G401 (cell line): ENCODE measurements at regions not wholly inside any gene's neighbourhood (a gene's known extent, or its start where the extent isn't known, plus 50 kb on each side); places are given as distances from the start of the nearest gene placed in this dataset.
"Not testable (repeated sequence)": the region's sequence is repeated elsewhere in the genome, so short reads cannot be mapped to it uniquely, and the experiment has no call there.

Source experiments
- DNase-seq: peaks from one replicate; pipeline ENCODE4 v3.0.0-alpha.2; 2015; ENCODE audit warnings: low spot score
- in situ Hi-C: cut with HindIII; loops from 2 replicates; pipeline ENCODE4 v1.10.0; 2016; ENCODE audit warnings: low sequenced_read_pairs, mixed read lengths

DNA sequence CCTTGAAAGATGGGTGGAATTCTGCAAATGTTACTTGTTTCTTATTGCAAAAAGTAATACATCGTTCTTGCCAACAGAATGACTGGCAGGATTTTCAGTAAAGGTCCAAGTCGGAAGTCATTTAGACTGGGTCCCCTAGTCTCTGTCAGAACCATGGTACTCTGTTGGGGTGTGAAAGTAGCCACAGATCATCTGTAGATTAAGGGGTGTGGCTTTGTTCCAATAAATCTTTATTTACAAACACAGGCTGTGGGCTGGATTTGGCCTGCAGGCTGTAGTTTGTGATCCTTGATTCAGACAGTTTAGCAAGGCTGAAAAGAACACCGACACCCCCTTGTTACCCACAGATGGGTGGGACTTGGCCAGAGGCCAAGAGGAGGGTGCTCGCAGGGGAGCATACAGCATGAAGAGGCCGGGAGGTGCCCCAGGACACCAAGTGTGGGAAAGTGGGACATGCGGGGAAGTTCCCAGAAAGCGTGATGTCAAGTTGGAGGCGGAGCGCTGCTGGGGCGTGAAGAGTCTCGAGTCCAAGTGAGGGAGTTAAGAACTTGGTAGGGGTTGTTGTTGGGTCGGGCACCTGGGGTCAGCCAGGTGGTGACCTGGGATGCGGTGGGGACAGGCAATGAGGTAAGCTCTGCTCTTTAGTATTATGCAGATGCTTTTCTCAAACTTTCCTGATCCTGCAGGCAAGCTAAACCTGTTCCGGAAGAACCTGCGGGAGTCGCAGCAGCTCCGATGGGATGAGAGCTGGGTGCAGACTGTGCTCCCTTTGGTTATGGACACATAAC is 175.7 kb downstream of the ADRA2C start:
- in situ Hi-C loops, DNase-seq: not testable (repeated sequence)

DNA sequence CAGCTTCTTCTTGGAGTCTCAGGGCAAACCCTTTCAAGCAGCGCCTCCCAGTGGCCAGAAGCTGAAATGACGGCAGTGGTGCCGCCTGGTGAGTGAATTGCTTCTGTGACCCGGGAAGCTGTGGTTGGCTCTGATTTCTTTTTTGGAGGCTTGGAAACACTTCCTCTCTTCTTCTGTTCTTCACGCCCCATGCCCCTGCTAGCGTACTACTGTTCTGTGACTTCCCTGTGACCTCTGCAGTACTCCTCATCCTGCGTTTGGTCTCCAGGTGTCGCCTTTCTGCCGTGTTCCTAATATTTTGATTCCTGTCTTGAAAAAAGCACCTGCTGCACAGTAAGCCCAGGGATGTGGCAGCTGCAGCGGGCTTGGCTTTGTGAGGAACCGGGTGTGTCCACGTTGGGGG is 176.4 kb downstream of the ADRA2C start:
- in situ Hi-C loops = not testable (repeated sequence)
- peak; percentile 58 for DNase-seq

DNA sequence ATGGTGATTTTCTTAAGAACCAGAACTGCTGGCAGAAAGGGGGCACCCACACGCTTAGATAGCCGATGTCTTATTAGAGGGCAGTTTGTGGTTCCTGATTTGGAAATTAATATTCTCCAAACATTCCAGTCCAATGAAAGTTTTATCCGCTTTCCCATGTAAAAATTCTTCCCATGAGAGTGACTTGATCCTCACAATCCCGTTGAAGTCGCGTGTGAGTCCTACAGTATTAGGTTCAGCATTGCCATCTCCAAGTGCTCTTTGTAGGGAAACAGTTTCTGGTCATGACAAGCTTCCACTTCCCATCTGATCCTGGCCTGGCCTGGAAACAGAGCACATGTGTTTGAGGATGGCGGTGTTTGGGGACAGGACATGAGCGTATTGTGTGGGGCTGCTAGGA is 176.9 kb downstream of the ADRA2C start:
- DNase-seq, in situ Hi-C loops: not testable (repeated sequence)

DNA sequence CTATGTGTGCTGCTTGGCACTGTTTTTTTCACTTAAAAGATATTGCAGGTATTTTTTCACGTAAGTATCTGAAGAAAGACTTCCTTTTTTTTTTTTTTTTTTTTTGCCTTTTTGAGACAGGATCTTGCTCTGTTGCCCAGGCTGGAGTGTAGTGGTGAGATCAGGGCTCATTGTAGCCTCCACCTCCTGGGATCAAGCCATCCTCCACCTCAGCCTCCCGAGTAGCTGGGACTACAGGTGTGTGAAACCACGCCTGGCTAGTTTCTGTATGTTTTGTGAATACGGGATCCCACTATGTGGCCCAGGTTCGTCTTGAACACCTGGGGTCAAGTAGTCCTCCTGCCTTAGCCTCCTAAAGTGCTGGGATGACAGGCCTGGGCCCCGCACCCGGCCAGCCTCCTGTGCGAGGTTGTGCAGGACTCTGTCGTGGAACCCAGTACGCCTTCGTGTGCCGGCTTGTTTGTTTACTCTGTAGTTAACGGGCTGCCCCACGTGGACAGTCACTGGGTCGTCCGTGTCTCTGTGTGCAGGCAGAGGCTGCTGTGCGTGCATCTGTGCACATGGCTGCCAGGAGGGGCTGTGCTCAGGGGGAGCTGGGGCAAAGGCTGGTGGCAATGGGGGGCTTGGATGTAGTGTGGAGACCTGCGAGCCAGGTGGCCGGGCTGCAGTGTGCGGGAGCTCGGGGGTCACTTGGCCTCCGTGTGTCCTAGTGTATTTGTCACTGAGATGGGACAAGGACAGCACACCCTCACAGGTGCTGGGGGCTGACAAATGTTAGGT is 179.5 kb downstream of the ADRA2C start:
- DNase-seq = no peak
- in situ Hi-C loops = no loop called here

DNA sequence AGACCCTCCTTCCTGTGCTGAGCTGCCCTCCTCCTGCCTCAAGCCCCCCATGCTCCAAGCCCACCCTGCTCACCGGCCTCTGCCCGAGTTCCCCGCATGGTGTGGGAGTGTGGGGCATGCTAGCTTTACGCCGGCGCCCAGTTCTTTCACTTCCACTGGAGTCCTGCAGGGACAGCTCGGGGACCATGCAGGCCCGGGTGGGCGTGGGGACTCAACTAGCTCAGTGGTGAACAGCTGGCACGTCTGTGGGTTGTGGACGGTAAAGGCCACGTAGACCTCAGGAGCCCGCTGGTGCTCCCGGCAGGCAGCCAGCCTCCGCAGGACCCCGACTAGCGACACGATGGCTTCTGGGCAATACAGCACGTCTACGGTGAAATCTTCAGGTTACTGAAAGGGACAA is 180.4 kb downstream of the ADRA2C start:
- DNase-seq, in situ Hi-C loops: not testable (repeated sequence)

DNA sequence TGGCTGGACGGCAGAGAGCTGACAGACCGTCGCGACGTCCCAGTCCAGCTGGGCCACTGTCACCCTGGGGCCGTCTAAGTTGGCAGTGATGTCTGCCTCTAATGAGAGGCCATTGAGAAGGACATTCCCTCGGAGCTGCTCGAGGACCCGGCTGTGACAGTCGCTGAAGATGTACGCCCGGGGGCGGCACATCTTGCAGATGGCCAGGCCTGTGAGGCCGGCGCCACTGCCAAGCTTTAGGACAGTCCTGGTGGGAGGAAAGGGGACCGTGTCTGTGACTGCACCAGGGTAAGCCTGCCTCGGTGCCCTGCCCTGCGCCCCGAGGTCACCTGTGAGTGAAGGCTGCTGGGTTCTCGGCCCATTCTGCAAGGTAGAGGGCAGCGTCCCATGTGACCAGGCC is 181.6 kb downstream of the ADRA2C start:
- in situ Hi-C loops, DNase-seq: not testable (repeated sequence)

DNA sequence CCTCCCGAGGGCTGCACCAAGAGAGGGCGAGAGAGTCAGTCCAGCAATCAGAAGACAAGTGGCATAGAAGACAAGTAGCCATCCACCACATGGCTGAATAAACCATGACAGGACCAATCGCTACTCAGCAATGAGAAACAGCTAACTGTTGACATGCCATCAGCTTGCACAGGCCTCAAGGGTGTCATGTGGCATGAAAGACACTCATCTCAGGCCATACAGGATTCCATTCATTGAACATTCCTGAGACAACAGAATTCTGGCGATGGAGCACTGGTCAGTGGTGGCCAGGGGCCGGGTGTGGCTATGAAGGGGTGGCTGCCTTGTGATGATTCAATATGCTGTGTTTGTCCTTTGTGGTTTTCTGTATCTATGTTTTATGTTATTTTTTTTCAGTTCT is 182.0 kb downstream of the ADRA2C start:
- in situ Hi-C loops, DNase-seq: not testable (repeated sequence)

DNA sequence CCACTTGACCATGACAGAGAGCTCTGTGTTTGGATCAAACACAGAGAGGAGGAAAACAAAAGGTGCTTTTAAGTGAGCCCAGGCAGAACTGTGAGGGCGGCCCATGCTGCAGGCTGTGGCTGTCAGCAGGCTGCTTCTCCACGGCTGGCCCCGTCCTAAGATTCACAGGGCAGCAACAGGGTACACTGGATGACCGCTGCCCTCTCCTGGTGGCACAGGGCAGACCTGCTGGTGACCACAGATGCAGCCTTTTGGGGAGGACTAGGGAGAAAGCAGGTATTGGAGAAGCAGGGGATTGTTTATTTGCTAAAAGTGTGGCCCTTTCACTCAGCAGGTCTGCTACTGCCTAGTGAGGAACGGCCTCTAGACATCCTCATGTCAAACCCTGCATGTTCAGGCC is 183.7 kb downstream of the ADRA2C start:
- peak; percentile 14 for DNase-seq
- in situ Hi-C loops = not testable (repeated sequence)

DNA sequence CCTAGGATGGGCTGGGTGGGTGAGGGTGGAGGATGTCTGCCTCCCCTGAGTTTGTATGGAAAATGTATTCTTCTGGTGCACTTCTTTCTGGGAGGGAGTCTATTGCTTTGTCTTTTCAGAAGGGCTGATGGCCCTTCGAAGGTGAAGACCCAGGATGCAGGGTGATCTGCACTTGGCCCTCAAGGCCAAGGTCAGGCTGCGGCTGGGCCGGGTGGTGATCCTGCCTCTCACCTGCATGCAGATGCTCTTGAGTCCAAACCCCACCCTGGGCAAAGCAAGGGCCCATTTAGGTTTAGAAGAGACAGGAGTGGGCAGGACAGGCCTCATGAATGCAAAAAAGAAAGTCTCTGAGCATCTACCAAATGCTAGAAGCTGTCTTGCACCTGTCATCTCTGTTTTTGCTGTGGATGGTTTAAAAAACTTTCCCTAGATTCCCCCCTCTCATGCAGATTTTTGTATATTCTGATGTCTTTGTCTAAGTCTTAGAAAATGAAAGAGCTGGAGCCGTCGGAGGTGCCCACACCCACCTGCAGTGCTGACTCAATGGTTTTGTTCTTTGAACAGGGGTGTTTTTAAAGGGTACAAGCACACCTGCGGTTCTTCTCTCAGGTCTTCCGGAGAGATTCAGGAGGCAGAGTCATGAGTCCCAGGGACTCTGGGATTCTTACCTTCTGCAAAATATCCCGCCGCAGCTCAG is 186.4 kb downstream of the ADRA2C start:
- in situ Hi-C loops, DNase-seq: not testable (repeated sequence)

DNA sequence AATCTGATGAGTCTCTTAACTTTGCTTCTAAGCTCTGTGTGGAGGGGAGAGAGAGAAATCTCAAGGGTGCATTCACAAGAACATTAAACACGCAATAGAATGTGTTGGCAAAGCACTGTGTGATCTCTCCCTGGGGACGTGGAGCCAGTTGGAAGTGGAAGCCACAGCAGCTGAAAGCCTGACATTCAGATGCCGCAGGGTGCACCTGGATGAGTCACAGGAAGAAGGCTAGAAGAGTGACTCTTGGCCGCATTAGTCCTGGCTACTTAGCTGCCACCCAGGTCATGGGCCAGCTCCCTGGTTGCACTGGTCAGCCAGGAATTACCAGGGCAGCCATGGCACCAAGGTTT is 186.9 kb downstream of the ADRA2C start:
- DNase-seq, in situ Hi-C loops: not testable (repeated sequence)

DNA sequence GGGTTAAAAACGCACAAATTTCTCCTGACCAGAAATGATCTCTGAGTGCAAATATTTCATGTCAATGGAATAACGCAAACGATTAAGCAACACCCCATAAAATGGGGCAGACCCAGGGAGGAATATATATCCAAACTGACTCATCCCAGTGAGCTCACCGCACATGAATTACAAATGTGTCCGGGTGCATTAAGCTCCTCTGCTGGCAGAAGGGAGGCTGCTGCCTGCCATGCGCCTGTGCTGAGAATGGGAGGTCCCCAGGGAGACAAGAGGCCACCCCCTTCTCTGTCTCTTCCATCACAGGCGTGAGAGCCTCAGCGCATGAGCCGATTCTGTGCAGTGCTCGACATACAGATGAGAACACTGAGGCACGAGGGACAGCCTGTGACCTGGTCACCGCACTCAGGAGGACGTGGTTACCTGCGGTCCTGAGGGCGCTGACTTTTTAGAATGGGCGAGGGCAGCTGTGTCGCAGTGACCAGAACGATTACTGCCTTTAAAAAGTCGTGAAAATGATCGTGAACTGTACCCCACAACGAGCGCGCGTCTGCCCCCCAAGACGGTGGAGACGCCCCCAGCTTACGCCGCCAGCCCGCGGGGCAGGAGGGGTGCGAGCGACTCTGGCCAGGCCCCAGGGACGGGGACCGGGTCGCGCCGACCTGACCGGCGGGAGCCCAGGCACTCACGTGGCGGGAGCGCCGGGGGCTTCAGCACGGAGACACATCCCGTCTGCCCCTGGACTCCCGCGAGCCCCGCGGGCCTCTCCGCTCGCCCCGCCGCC is 188.5 kb downstream of the ADRA2C start:
- in situ Hi-C loops = not testable (repeated sequence)
- peak; percentile 48 for DNase-seq

DNA sequence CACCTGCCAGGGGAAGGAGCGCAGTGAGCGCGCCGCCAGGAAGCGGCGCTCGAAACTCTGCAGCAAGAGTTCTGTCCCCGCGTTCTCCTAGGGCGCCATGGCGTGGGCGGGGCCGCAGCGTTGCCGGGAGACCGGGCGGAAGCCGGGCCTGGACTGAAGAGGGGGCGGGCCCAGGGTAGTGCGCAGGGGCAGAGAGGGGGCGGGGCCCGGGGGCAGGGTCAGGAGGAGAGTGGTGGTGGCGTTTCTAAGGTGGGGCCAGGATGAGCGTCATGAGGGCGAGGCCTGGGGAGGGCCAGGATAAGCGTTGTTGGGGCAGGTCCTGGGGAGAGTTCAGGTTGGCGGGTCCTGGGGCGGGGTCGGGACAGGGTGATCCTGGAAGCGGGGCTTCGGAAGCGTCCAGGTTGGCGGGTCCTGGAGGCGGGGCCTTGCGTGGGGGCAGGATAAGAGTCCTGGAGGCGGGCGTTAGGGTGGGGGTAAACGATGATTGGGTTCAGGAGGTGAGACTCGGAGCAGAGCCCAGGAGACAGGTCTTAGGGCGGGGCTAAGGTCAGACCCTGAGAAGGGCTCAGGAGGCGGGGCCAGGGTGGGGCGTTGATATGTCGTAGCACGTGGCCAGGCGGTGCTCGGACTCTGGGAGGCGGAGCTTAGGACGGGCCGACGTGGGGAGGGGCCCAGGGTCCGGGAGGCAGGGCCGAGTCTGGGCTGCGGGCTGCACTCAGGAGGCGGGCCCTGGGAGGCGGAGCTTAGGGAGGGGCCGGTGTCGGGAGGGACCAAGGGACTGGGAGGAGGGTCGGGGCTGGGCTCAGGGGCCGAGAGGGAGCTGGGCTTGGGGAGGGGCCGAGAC is 189.4 kb downstream of the ADRA2C start:
- in situ Hi-C loops = not testable (repeated sequence)

DNA sequence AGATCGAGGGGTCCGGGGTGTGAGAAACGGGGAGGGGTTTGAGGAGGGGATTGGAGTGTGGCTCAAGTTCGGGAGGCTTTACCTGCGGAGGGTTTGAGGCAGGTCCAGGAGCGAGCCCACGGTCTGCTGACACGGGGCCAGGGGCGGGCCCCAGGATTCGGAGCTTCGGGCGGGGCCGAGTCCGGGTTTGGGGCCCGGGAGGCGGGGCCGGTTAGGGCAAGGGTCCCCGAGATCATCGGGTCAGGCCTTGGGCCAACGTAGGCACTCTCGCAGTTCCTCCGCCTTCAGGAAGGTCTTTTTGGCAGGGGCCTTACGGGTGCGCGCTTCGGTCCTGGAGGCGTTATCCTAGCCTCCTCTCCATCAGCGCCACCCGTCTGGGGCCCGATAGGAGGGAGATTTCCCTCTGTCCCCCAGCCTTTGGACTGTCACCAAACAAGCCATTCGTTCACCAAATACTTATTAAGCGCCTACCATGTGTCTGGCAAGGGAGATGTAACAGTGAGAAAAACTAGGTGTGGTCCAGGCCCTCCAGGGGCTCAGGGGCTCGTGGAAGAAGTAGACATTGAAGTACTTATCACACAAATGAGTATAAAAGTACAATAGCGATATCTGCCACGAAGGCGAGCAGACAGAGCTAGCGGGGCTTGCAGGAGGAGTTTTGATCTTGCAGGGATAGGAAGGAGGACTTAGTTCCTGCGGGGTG is 190.1 kb downstream of the ADRA2C start:
- DNase-seq, in situ Hi-C loops: not testable (repeated sequence)

More for the DNA sequence above, 189.4 kb downstream of the ADRA2C start:
- DNase-seq = peak; percentile 98

DNA sequence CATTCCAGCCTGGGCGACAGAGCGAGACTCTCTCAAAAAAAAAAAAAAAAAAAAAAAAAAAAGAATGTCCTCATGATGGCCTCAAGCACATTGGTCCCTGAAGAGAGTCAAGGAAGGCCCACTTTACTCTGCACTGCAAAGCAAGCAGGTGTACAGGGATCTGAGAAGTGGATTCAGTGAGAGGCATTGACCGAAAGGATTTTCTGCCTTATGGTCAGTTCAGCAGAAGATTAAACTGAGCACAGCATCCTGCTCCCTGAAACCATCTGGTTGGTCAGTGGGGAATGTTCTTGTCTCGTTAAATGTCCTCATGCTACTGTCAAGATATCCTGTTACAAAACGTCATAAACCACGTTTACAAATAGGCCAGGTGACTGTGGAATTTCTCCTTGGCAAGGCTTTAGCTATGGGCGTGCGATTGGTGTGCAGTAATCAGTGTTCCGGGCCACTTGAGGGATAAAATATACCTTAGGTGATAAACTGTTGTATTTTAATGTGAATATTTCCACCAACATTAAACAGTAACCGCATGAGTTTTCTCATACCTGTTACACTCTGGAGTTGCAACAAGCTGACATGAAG is 195.0 kb downstream of the ADRA2C start:
- in situ Hi-C loops = not testable (repeated sequence)
- DNase-seq = peak; percentile 92

DNA sequence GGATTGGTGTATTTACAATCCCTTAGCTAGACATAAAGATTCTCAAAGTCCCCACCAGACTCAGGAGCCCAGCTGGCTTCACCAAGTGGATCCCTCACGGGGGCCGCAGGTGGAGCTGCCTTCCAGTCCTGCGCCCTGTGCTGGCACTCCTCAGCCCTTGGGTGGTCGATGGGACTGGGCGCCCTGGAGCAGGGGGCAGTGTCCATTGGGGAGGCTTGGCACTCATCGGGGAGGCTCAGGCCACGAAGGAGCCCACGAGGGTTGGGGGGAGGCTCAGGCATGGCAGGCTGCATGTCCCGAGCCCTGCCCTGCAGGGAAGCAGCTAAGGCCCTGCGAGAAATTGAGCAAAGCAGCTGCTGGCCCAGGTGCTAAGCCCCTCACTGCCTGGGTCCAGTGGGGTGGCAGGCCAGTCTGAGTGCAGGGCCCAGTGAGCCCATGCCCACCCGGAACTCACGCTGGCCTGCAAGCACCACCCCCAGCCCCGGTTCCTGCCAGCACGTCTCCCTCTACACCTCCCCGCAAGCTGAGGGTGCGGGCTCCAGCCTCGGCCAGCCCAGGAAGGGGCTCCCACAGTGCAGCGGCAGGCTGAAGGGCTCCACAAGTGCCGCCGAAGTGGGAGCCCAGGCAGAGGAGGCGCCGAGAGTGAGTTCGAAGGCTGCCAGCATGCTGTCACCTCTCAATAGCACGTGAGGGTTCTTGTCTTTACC is 198.5 kb downstream of the ADRA2C start:
- in situ Hi-C loops, DNase-seq: not testable (repeated sequence)

DNA sequence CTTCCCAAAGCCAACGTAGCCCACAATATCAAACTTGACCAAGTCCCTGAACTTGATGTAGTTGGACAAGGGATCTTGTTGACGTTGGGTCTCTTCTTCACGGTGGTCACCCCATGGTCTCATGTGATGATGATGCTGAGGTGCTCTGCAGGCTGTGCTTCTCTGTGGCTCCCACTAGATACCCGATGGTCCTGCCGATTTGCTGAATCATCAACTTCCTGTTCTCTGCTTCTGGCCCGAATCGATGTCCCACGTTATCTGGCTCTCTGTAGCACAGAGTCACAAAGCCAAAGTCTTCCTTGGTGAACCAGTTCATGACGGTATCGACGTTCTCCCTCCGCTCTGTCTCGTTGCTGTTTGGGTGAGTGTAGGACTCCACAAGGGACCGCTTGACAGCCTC is 201.0 kb downstream of the ADRA2C start:
- DNase-seq, in situ Hi-C loops: not testable (repeated sequence)

DNA sequence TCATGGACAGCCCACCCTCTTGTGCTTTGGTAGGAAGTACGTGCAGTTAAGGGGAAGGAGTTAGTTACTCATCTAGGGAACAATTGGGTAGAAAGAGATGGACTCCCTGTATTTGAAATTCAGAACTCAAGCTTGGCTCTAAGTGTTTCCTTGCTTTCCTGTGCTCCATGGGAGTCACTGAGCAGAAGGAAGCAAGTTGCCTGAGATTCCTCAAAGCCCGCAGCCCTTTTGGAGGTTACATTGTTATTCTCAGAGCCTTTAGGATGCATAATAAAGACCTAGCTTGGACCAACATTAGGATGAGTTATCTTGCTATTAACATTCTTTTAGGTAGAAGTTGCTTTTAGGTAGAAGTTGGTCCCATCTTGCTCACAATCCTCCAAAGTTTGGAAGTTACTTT is 206.4 kb downstream of the ADRA2C start:
- DNase-seq, in situ Hi-C loops: not testable (repeated sequence)
